SK-N-SH (cell line): ENCODE measurements at regions not wholly inside any gene's neighbourhood (a gene's known extent, or its start where the extent isn't known, plus 50 kb on each side); places are given as distances from the start of the nearest gene placed in this dataset.

Source experiments
- CTCF ChIA-PET: fragments of 300-600, 350-600 bp; formaldehyde crosslinking; extraction: SDS; loops from one replicate; lab custom pipeline; 2021; lab: Yijun Ruan, JAX
- POLR2A ChIA-PET: fragments of 350-600 bp; sonication (Branson Sonifier 250); formaldehyde crosslinking; extraction: SDS; loops from one replicate; lab custom pipeline; 2020; ENCODE audit warnings: antibody characterized with exemption, inconsistent platforms; lab: Yijun Ruan, JAX
- DNase-seq: peaks from one replicate; pipeline ENCODE4 v3.0.0; 2012
- H2AFZ ChIP-seq: fragments of 200-600 bp; sonication (generic); 2 replicates; pipeline ENCODE4 v1.8.1; 2016; ENCODE audit warnings: antibody characterized with exemption, mild to moderate bottlenecking, low read depth
- H3F3A ChIP-seq: fragments of 200-600 bp; sonication (generic); replicated peaks from 2 replicates; pipeline ENCODE3; 2016; ENCODE audit warnings: antibody characterized with exemption, mild to moderate bottlenecking; ENCODE audit not compliant: insufficient read depth
- H3K27ac ChIP-seq, 2 experiments: fragments of 200-500 bp in 1 of 2; fragments of 200-600 bp in 1 of 2; sonication (Bioruptor generic) in 1 of 2; sonication (generic), shearing (Covaris generic) in 1 of 2; 2 replicates each; pipeline versions ENCODE4 v1.5.1 to v1.6.1; 2014 to 2016; ENCODE audit warnings: low read depth in 2 of 2, inconsistent platforms in 1 of 2, low read length in 1 of 2, mild to moderate bottlenecking in 1 of 2, mixed read lengths in 1 of 2
- H3K27me3 ChIP-seq: fragments of 200-600 bp; sonication (generic), shearing (Covaris generic); 2 replicates; pipeline ENCODE4 v1.6.1; 2016; ENCODE audit warnings: mixed run types; ENCODE audit not compliant: insufficient read depth
- H3K36me3 ChIP-seq, 2 experiments: fragments of 200-500 bp in 1 of 2; fragments of 200-600 bp in 1 of 2; sonication (Bioruptor generic) in 1 of 2; sonication (generic) in 1 of 2; replicated peaks in 1 of 2; 2 replicates each; pipeline versions ENCODE3 to v1.5.1; 2014 to 2016; ENCODE audit warnings: low read length in 1 of 2, mild to moderate bottlenecking in 1 of 2; ENCODE audit not compliant: insufficient read depth in 2 of 2, control insufficient read depth in 1 of 2
- H3K4me1 ChIP-seq, 2 experiments: fragments of 200-500 bp in 1 of 2; fragments of 200-600 bp in 1 of 2; sonication (Bioruptor generic) in 1 of 2; sonication (generic), shearing (Covaris generic) in 1 of 2; 2 replicates each; pipeline versions ENCODE4 v1.5.1 to v1.6.1; 2014 to 2016; ENCODE audit warnings: low read depth in 1 of 2, low read length in 1 of 2, mixed run types in 1 of 2; ENCODE audit not compliant: insufficient read depth in 2 of 2, control insufficient read depth in 1 of 2
- H3K4me2 ChIP-seq: fragments of 200-600 bp; sonication (generic), shearing (Covaris generic); 2 replicates; pipeline ENCODE4 v1.6.1; 2017; ENCODE audit warnings: mixed run types
- H3K4me3 ChIP-seq, 2 experiments: fragments of 200-500 bp in 1 of 2; fragments of 200-600 bp in 1 of 2; sonication (Bioruptor generic) in 1 of 2; sonication (generic), shearing (Covaris generic) in 1 of 2; 2 replicates each; pipeline versions ENCODE4 v1.5.1 to v1.8.1; 2014 to 2016; ENCODE audit warnings: low read depth in 2 of 2, inconsistent platforms in 1 of 2, low read length in 1 of 2, mild to moderate bottlenecking in 1 of 2, mixed read lengths in 1 of 2, moderate library complexity in 1 of 2
- H3K79me2 ChIP-seq: fragments of 200-600 bp; sonication (generic); 2 replicates; pipeline ENCODE4 v1.8.1; 2017; ENCODE audit warnings: mild to moderate bottlenecking; ENCODE audit not compliant: insufficient read depth
- H3K9ac ChIP-seq: fragments of 200-600 bp; sonication (generic); 2 replicates; pipeline ENCODE4 v1.6.1; 2017; ENCODE audit warnings: mixed run types
- H3K9me2 ChIP-seq: fragments of 200-600 bp; sonication (generic); 2 replicates; pipeline ENCODE4 v1.6.1; 2017; ENCODE audit warnings: mixed run types
- H3K9me3 ChIP-seq: fragments of 200-600 bp; sonication (generic); 2 replicates; pipeline ENCODE4 v1.6.1; 2017; ENCODE audit warnings: mixed run types, mild to moderate bottlenecking, moderate library complexity
- H4K20me1 ChIP-seq: fragments of 200-600 bp; sonication (generic); 2 replicates; pipeline ENCODE4 v1.6.1; 2017; ENCODE audit warnings: mild to moderate bottlenecking, mixed run types; ENCODE audit not compliant: insufficient read depth
- CHD2 ChIP-seq: fragments of 150-350 bp; IDR thresholded peaks from 2 replicates; pipeline ENCODE4 v1.6.1; 2018; ENCODE audit warnings: low read length; ENCODE audit not compliant: partially characterized antibody
- ELF1 ChIP-seq: IDR thresholded peaks from 2 replicates; pipeline ENCODE4 v1.4.0; 2012
- EZH2phosphoT487 ChIP-seq: fragments of 200-600 bp; sonication (generic); IDR thresholded peaks from 2 replicates; pipeline ENCODE4 v1.6.1; 2017; ENCODE audit warnings: low read depth, mixed run types, mild to moderate bottlenecking, antibody characterized with exemption, moderate library complexity, borderline replicate concordance
- FOSL2 ChIP-seq: IDR thresholded peaks from 2 replicates; pipeline ENCODE4 v1.4.0; 2012; ENCODE audit warnings: low read depth, mild to moderate bottlenecking, moderate library complexity, borderline replicate concordance
- FOXJ3 ChIP-seq: sonication (generic); formaldehyde crosslinking; IDR thresholded peaks from 2 replicates; pipeline ENCODE4 v1.5.1; 2020; ENCODE audit warnings: mild to moderate bottlenecking, missing genetic modification reagents
- MXI1 ChIP-seq: IDR thresholded peaks from 2 replicates; pipeline ENCODE4 v1.6.1; 2012; ENCODE audit warnings: mild to moderate bottlenecking, low read depth, low read length, improper control_type of control experiment
- RAD21 ChIP-seq: IDR thresholded peaks from 2 replicates; pipeline ENCODE4 v1.6.1; 2012; ENCODE audit warnings: mild to moderate bottlenecking, low read length
- RFX5 ChIP-seq: IDR thresholded peaks from 2 replicates; pipeline ENCODE4 v1.6.1; 2012; ENCODE audit warnings: mild to moderate bottlenecking, improper control_type of control experiment, low read length
- RXRA ChIP-seq: IDR thresholded peaks from 2 replicates; pipeline ENCODE4 v1.4.0; 2012; ENCODE audit warnings: low read depth, mild to moderate bottlenecking, borderline replicate concordance
- SIN3A ChIP-seq: IDR thresholded peaks from 2 replicates; pipeline ENCODE4 v1.6.1; 2012; ENCODE audit warnings: low read depth, mild to moderate bottlenecking, low read length, moderate library complexity, borderline replicate concordance
- TAF1 ChIP-seq: IDR thresholded peaks from 2 replicates; pipeline ENCODE4 v1.6.1; 2012; ENCODE audit warnings: low read depth, mild to moderate bottlenecking, low read length, moderate library complexity, borderline replicate concordance
- TCF12 ChIP-seq: IDR thresholded peaks from 2 replicates; pipeline ENCODE4 v1.4.0; 2012
- YY1 ChIP-seq: IDR thresholded peaks from 2 replicates; pipeline ENCODE4 v1.4.0; 2012; ENCODE audit warnings: low read depth, mild to moderate bottlenecking
- ZBTB33 ChIP-seq: IDR thresholded peaks from 2 replicates; pipeline ENCODE4 v1.4.0; 2012; ENCODE audit warnings: low read depth, borderline replicate concordance
- WGBS: methylation state at CpG from one replicate; pipeline ENCODE4 v1.1.6; 2017; ENCODE audit warnings: low lambda C conversion rate; 5-methylcytosine and 5-hydroxymethylcytosine counted together
- TF ChIP-seq, protein P1 (sequence below): fragments of 150-350 bp; IDR thresholded peaks from 2 replicates; pipeline ENCODE4 v1.6.1; 2017; ENCODE audit warnings: antibody characterized with exemption, low read length, low read depth, borderline replicate concordance

DNA sequence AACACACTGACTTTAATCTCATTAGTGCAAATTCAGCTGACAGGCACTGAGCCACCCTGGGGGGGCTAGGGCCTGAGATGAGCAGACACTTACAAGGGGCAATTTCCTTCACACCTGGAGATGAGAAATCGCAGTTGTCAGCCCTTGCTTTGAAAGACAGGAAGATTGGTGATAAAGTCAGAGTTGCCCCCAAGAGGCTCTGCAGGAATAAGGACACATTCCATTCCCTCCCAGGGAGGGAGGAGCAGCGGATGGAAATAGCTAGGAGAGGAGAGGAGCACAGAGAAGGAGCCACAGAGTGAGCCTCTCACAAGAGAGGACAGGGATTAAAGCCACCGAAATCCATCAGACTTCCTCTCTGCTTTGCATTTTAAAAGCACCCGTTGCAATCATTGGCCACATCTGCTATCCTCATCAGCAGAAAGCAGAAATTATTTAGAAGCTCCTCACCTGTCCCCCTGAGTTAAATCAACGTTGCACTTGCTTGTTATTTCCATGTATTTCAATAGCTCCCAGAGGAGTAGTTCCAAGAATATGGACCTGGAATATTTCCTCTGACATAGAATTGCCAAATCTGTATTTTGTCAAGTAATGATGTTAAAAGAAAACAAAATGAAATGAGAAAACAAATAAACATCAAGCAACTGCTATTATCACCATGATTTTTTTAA is 213.7 kb downstream of the BARX2 start:
- Histone ChIP-seq H3K4me3 (no peak overlapping the region), H3F3A (no peaks in the 10 kb centered on the region), H4K20me1 (no peaks in the 10 kb centered on the region), H3K9me3 (no peaks in the 10 kb centered on the region), H3K4me2 (no peak overlapping the region), H3K79me2 (no peaks in the 10 kb centered on the region), H3K27ac (no peak overlapping the region), H3K9me2 (no peaks in the 10 kb centered on the region), H3K4me1 (peaks cover 0 to 12% of the 10 kb centered on the region in 2 experiments; a peak in 1 of 4 replicates), H2AFZ (no peak overlapping the region), H3K9ac (no peak overlapping the region), H3K36me3 (no peaks in the 10 kb centered on the region), H3K27me3 (no peaks in the 10 kb centered on the region; the same call in 1 of the 2 replicates)
- TF ChIP-seq FOSL2 (no peak), YY1 (no peak), TCF12 (no peak), CHD2 (no peak), MXI1 (no peak), RAD21 (no peak), ZBTB33 (no peak), ELF1 (no peak), TAF1 (no peak), RFX5 (no peak), RXRA (no peak), FOXJ3 (CRISPR knock-in tag) (no peak), EZH2phosphoT487 (no peak), SIN3A (no peak)
- TF ChIP-seq, protein P1, sequence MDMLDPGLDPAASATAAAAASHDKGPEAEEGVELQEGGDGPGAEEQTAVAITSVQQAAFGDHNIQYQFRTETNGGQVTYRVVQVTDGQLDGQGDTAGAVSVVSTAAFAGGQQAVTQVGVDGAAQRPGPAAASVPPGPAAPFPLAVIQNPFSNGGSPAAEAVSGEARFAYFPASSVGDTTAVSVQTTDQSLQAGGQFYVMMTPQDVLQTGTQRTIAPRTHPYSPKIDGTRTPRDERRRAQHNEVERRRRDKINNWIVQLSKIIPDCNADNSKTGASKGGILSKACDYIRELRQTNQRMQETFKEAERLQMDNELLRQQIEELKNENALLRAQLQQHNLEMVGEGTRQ: no peak
- WGBS: 5% methylated on average over 5 of the region's 5 CpGs
- CTCF ChIA-PET: no interaction called here
- POLR2A ChIA-PET: no interaction called here
- no peak for DNase-seq

DNA sequence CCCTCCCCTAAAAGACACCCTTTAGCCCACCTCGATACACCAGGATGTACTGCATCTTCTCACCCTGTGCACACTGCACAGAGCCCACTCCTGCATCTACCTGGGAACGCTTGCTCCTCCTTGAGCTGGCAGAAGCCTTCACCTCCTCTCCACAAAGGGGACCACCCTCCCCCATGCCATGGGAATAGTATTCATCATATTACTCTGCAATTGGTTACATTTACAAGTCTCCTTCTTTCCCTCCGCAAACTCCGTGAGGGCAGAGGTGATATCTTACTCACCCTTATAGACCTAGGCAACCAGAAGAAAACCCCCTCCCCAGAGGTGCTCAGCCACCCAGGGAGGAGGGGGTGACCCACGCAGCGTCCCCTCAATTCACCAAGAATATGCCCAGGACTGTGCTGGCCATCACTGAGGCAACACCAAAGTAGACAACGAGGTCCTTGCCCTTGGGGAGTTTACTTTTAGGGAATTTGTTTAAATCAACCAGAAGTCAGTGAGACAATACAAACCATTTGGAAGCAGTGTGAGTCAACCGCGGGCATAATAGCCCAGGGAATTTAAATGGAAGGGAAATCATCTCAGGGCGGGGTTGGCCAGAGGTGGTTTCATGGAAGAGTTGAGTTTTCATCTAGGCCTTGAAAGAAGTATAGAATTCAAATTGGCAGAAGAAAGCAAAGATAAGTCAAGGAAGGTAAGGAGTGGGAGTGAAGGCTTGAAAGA is 214.5 kb downstream of the BARX2 start:
- ChIA-PET POLR2A (no interaction called here), CTCF (no interaction called here)
- no peak overlapping the region for H3K4me3 ChIP-seq
- H3K27me3 ChIP-seq: no peaks in the 10 kb centered on the region; the same call in 1 of the 2 replicates
- WGBS: 39% methylated on average over 10 of the region's 10 CpGs
- H3K4me1 ChIP-seq: peaks cover 0 to 12% of the 10 kb centered on the region in 2 experiments; a peak in 1 of 4 replicates
- H3K9ac ChIP-seq: no peak overlapping the region
- H3K27ac ChIP-seq: no peak overlapping the region
- H2AFZ ChIP-seq: no peak overlapping the region
- DNase-seq: no peak
- TF ChIP-seq TAF1: no peak
- H3K9me3 ChIP-seq: no peaks in the 10 kb centered on the region
- H3K9me2 ChIP-seq: no peaks in the 10 kb centered on the region
- H4K20me1 ChIP-seq: no peaks in the 10 kb centered on the region
- no peaks in the 10 kb centered on the region for H3K79me2 ChIP-seq
- no peaks in the 10 kb centered on the region for H3K36me3 ChIP-seq
- no peaks in the 10 kb centered on the region for H3F3A ChIP-seq
- H3K4me2 ChIP-seq: no peak overlapping the region
